H1 (cell line): ENCODE measurements at regions not wholly inside any gene's neighbourhood (a gene's known extent, or its start where the extent isn't known, plus 50 kb on each side); places are given as distances from the start of the nearest gene placed in this dataset.
"Not testable (repeated sequence)": the region's sequence is repeated elsewhere in the genome, so short reads cannot be mapped to it uniquely, and the experiment has no call there.

Source experiments
- CTCF ChIA-PET: fragments of 300-600 bp; sonication (Branson Sonifier 250); formaldehyde crosslinking; loops from one replicate; lab custom pipeline; 2021; ENCODE audit not compliant: partially characterized antibody; lab: Charles Lee
- POLR2A ChIA-PET: fragments of 300-600 bp; sonication (Branson Sonifier 250); formaldehyde crosslinking; loops from one replicate; lab custom pipeline; 2021; ENCODE audit warnings: inconsistent platforms; ENCODE audit not compliant: partially characterized antibody; lab: Charles Lee
- DNase-seq, 2 experiments: peaks; one replicate each; pipeline versions ENCODE4 v3.0.0 to v3.0.0-alpha.2; 2010 to 2022; ENCODE audit warnings: low spot score in 2 of 2, low read depth in 1 of 2, mixed read lengths in 1 of 2
- FAIRE-seq: peaks from 2 replicates; lab custom pipeline; 2011; peaks lifted over from hg19 to GRCh38; lab: Jason Lieb, UNC
- H2AFZ ChIP-seq: 2 replicates; pipeline ENCODE4 v1.8.1; 2012; ENCODE audit warnings: low read length, inconsistent platforms
- H2AK5ac ChIP-seq: 2 replicates; pipeline ENCODE4 v1.6.1; 2013; ENCODE audit warnings: low read depth, low read length
- H2BK120ac ChIP-seq: replicated peaks from 2 replicates; pipeline ENCODE3; 2013; ENCODE audit warnings: low read depth, low read length, inconsistent platforms
- H2BK12ac ChIP-seq: 2 replicates; pipeline ENCODE4 v1.6.1; 2013; ENCODE audit warnings: low read depth, low read length
- H2BK15ac ChIP-seq: 2 replicates; pipeline ENCODE4 v1.6.1; 2013; ENCODE audit warnings: low read length
- H2BK20ac ChIP-seq: 2 replicates; pipeline ENCODE4 v1.6.1; 2013; ENCODE audit warnings: low read length
- H2BK5ac ChIP-seq: 2 replicates; pipeline ENCODE4 v1.6.1; 2013; ENCODE audit warnings: low read depth, low read length
- H3K14ac ChIP-seq: 2 replicates; pipeline ENCODE4 v1.6.1; 2013; ENCODE audit warnings: inconsistent platforms; ENCODE audit not compliant: insufficient read length
- H3K18ac ChIP-seq: 2 replicates; pipeline ENCODE4 v1.6.1; 2013; ENCODE audit warnings: low read length; ENCODE audit errors: extremely low read depth
- H3K23ac ChIP-seq: 2 replicates; pipeline ENCODE4 v1.6.1; 2013; ENCODE audit warnings: inconsistent platforms; ENCODE audit not compliant: insufficient read length
- H3K23me2 ChIP-seq: 2 replicates; pipeline ENCODE4 v1.6.1; 2013; ENCODE audit warnings: low read depth, low read length
- H3K27ac ChIP-seq: 2 replicates; pipeline ENCODE4 v1.6.1; 2011; ENCODE audit warnings: low read depth, low read length, inconsistent platforms
- H3K27me3 ChIP-seq, 4 experiments: replicated peaks in 1 of 4; 1 replicate in 1 of 4; 2 replicates in 3 of 4; pipeline versions ENCODE4 v1.6.1 to v1.8.1; 2011 to 2013; ENCODE audit warnings: low read length in 3 of 4, mild to moderate bottlenecking in 3 of 4, inconsistent platforms in 2 of 4, mixed read lengths in 2 of 4, moderate library complexity in 1 of 4; ENCODE audit not compliant: control insufficient read depth in 3 of 4, insufficient read depth in 3 of 4; ENCODE audit errors: extremely low read depth in 1 of 4
- H3K36me3 ChIP-seq, 4 experiments: 2 replicates each; pipeline versions ENCODE4 v1.6.1 to v1.8.1; 2011 to 2013; ENCODE audit warnings: mild to moderate bottlenecking in 4 of 4, low read length in 3 of 4, moderate library complexity in 2 of 4, control low read depth in 1 of 4, inconsistent platforms in 1 of 4; ENCODE audit not compliant: insufficient read depth in 4 of 4, control insufficient read depth in 2 of 4
- H3K4ac ChIP-seq: replicated peaks from 2 replicates; pipeline ENCODE3; 2013; ENCODE audit warnings: low read length, low read depth, mixed read lengths, inconsistent platforms; ENCODE audit not compliant: insufficient read length
- H3K4me1 ChIP-seq, 4 experiments: replicated peaks in 1 of 4; 1 replicate in 1 of 4; 2 replicates in 3 of 4; pipeline versions ENCODE4 v1.6.1 to v1.8.1; 2011 to 2013; ENCODE audit warnings: low read length in 3 of 4, inconsistent platforms in 2 of 4, mixed read lengths in 1 of 4; ENCODE audit not compliant: insufficient read depth in 4 of 4, control insufficient read depth in 3 of 4
- H3K4me2 ChIP-seq, 2 experiments: 2 replicates each; pipeline versions ENCODE4 v1.6.1 to v1.8.1; 2011 to 2013; ENCODE audit warnings: low read depth in 2 of 2, low read length in 2 of 2, control low read depth in 1 of 2, inconsistent platforms in 1 of 2, mild to moderate bottlenecking in 1 of 2; ENCODE audit not compliant: insufficient read depth in 1 of 2
- H3K4me3 ChIP-seq, 4 experiments: fragments of 200-600, 300-600 bp in 1 of 4; sonication (generic), shearing (Covaris generic), sonication (Bioruptor Twin) in 1 of 4; 2 replicates each; pipeline versions ENCODE4 v1.5.1 to v1.8.1; 2011 to 2016; ENCODE audit warnings: low read length in 4 of 4, low read depth in 3 of 4, control low read depth in 2 of 4, inconsistent platforms in 2 of 4, mild to moderate bottlenecking in 2 of 4, mixed read lengths in 1 of 4, moderate library complexity in 1 of 4; ENCODE audit not compliant: insufficient read depth in 2 of 4; ENCODE audit errors: extremely low read depth in 1 of 4
- H3K56ac ChIP-seq: replicated peaks from 2 replicates; pipeline ENCODE3; 2013; ENCODE audit warnings: low read depth, mild to moderate bottlenecking, mixed read lengths, low read length, inconsistent platforms; ENCODE audit not compliant: insufficient read length
- H3K79me1 ChIP-seq: 2 replicates; pipeline ENCODE4 v1.6.1; 2013; ENCODE audit warnings: low read depth, low read length, control low read depth
- H3K79me2 ChIP-seq, 2 experiments: 2 replicates each; pipeline versions ENCODE4 v1.6.1 to v1.8.1; 2012 to 2013; ENCODE audit warnings: low read length in 2 of 2, mild to moderate bottlenecking in 2 of 2, inconsistent platforms in 1 of 2; ENCODE audit not compliant: insufficient read depth in 2 of 2, control insufficient read depth in 1 of 2
- H3K9ac ChIP-seq, 4 experiments: replicated peaks in 1 of 4; 1 replicate in 1 of 4; 2 replicates in 3 of 4; pipeline versions ENCODE4 v1.6.1 to v1.8.1; 2011 to 2013; ENCODE audit warnings: low read depth in 3 of 4, low read length in 3 of 4, control low read depth in 2 of 4, mild to moderate bottlenecking in 2 of 4, moderate library complexity in 2 of 4, inconsistent platforms in 1 of 4; ENCODE audit errors: extremely low read depth in 1 of 4
- H3K9me3 ChIP-seq, 2 experiments: 2 replicates each; pipeline versions ENCODE4 v1.6.1 to v1.8.1; 2012 to 2013; ENCODE audit warnings: mild to moderate bottlenecking in 2 of 2, moderate library complexity in 2 of 2, control low read depth in 1 of 2, inconsistent platforms in 1 of 2, low read depth in 1 of 2, low read length in 1 of 2, mixed read lengths in 1 of 2; ENCODE audit not compliant: insufficient read depth in 2 of 2
- H4K20me1 ChIP-seq, 2 experiments: replicated peaks in 1 of 2; 2 replicates each; pipeline versions ENCODE3 to v1.8.1; 2011 to 2013; ENCODE audit warnings: inconsistent platforms in 2 of 2, low read length in 2 of 2, mild to moderate bottlenecking in 1 of 2; ENCODE audit not compliant: insufficient read depth in 2 of 2, control insufficient read depth in 1 of 2
- H4K5ac ChIP-seq: 2 replicates; pipeline ENCODE4 v1.6.1; 2013; ENCODE audit warnings: low read length, low read depth, mixed read lengths, inconsistent platforms; ENCODE audit not compliant: insufficient read length
- H4K8ac ChIP-seq: 2 replicates; pipeline ENCODE4 v1.8.0; 2013; ENCODE audit warnings: mild to moderate bottlenecking, moderate library complexity, low read length, inconsistent platforms; ENCODE audit not compliant: insufficient read depth; ENCODE audit errors: extremely low read depth
- H4K91ac ChIP-seq: replicated peaks from 2 replicates; pipeline ENCODE3; 2013; ENCODE audit warnings: low read length, mixed read lengths, inconsistent platforms; ENCODE audit not compliant: insufficient read length
- WGBS, 2 experiments: shearing (Covaris generic) in 1 of 2; methylation state at CpG; one replicate each; pipeline versions ENCODE4 v1.1.6 to v1.1.7; 2013 to 2015; ENCODE audit warnings: low lambda C conversion rate in 2 of 2, mixed read lengths in 2 of 2, inconsistent platforms in 1 of 2, low coverage in 1 of 2, missing lambda C conversion rate in 1 of 2; ENCODE audit not compliant: insufficient replicate concordance in 2 of 2, insufficient coverage in 1 of 2, insufficient read length in 1 of 2; ENCODE audit errors: extremely low coverage in 1 of 2, missing lambda C conversion rate in 1 of 2; 5-methylcytosine and 5-hydroxymethylcytosine counted together

GRCh38 chr6:3672339-3672738 is 79.2 kb downstream of the PXDC1 start:
- H2AK5ac ChIP-seq, H3K14ac ChIP-seq, H3K56ac ChIP-seq, H3K4me3 ChIP-seq, H3K23me2 ChIP-seq, H2BK12ac ChIP-seq, H3K9ac ChIP-seq, FAIRE-seq, H2BK120ac ChIP-seq, H3K4me1 ChIP-seq, H4K5ac ChIP-seq, H3K36me3 ChIP-seq, H3K27ac ChIP-seq, H4K91ac ChIP-seq, H4K20me1 ChIP-seq, H3K4ac ChIP-seq, H4K8ac ChIP-seq, H2BK20ac ChIP-seq, DNase-seq, H3K9me3 ChIP-seq, H3K18ac ChIP-seq, H3K27me3 ChIP-seq, H3K4me2 ChIP-seq, H3K79me1 ChIP-seq, H2BK15ac ChIP-seq, H2AFZ ChIP-seq, H3K23ac ChIP-seq, CTCF ChIA-PET, H2BK5ac ChIP-seq, H3K79me2 ChIP-seq, POLR2A ChIA-PET: not testable (repeated sequence)
- WGBS, 2 experiments, result 97% methylated on average over 4 of the region's 4 CpGs; no CpG with 5 or more reads in 1 of the 2 experiments
